ENCODE measurements at regions not wholly inside any gene's neighbourhood (a gene's known extent, or its start where the extent isn't known, plus 50 kb on each side); places are given as distances from the start of the nearest gene placed in this dataset.

- TF ChIP-seq CTCF (conservative IDR thresholded peaks at IDR 0.05; ENCODE audit: low read length) (no peak), EZH2phosphoT487 (IDR thresholded peaks at IDR 0.05; ENCODE audit: borderline replicate concordance) (no peak)
These were observed 1224.1 kb upstream of the CADM2 start for GRCh38 chr3:83734656-83735055.
